Endothelial cell (in vitro differentiated cells): ENCODE measurements at regions not wholly inside any gene's neighbourhood (a gene's known extent, or its start where the extent isn't known, plus 50 kb on each side); places are given as distances from the start of the nearest gene placed in this dataset.

ENCODE experiments used
- DNase-seq: peaks from one replicate; pipeline ENCODE4 v3.0.0; 2021; ENCODE audit warnings: low spot score
- H3K27ac Mint-ChIP-seq: one replicate; pipeline ENCODE4 v1.8.0; 2021; ENCODE audit warnings: mixed read lengths, inconsistent platforms; ENCODE audit not compliant: unreplicated experiment
- H3K27me3 Mint-ChIP-seq: one replicate; pipeline ENCODE4 v1.8.0; 2021; ENCODE audit warnings: mild to moderate bottlenecking, moderate library complexity, mixed read lengths, inconsistent platforms; ENCODE audit not compliant: unreplicated experiment
- H3K36me3 Mint-ChIP-seq: one replicate; pipeline ENCODE4 v1.8.0; 2021; ENCODE audit warnings: mild to moderate bottlenecking, low read depth, mixed read lengths, inconsistent platforms; ENCODE audit not compliant: unreplicated experiment
- H3K4me1 Mint-ChIP-seq: one replicate; pipeline ENCODE4 v1.8.0; 2021; ENCODE audit warnings: mild to moderate bottlenecking, mixed read lengths, inconsistent platforms; ENCODE audit not compliant: unreplicated experiment
- H3K4me3 Mint-ChIP-seq: one replicate; pipeline ENCODE4 v1.8.0; 2021; ENCODE audit warnings: mild to moderate bottlenecking, mixed read lengths, inconsistent platforms; ENCODE audit not compliant: unreplicated experiment
- H3K9me3 Mint-ChIP-seq: one replicate; pipeline ENCODE4 v1.8.0; 2021; ENCODE audit warnings: mixed read lengths, inconsistent platforms; ENCODE audit not compliant: unreplicated experiment
- CTCF ChIP-seq: fragments of 200-600 bp; sonication (generic); IDR thresholded peaks from one replicate; pipeline ENCODE4 v1.5.0; 2021; ENCODE audit warnings: antibody characterized with exemption; ENCODE audit not compliant: unreplicated experiment

- Mint-ChIP-seq H3K4me1 (no peaks in the 10 kb centered on the region), H3K27me3 (peaks cover 9% of the 10 kb centered on the region), H3K4me3 (no peak overlapping the region), H3K9me3 (no peaks in the 10 kb centered on the region), H3K27ac (no peak overlapping the region), H3K36me3 (no peaks in the 10 kb centered on the region)
- DNase-seq: no peak
- no peak for TF ChIP-seq CTCF
Observed at GRCh38 chr5:6176102-6176693, 202.1 kb downstream of the MED10 start.

GRCh38 chr5:6175172-6175854 is 203.0 kb downstream of the MED10 start:
- Mint-ChIP-seq H3K4me1 (no peaks in the 10 kb centered on the region), H3K4me3 (no peak overlapping the region), H3K27ac (no peak overlapping the region), H3K9me3 (no peaks in the 10 kb centered on the region), H3K36me3 (no peaks in the 10 kb centered on the region), H3K27me3 (peaks cover 6% of the 10 kb centered on the region)
- DNase-seq: no peak
- TF ChIP-seq CTCF: no peak

- no peaks in the 10 kb centered on the region for H3K4me1 Mint-ChIP-seq
- no peak for TF ChIP-seq CTCF
- no peak for DNase-seq
- H3K27ac Mint-ChIP-seq: no peak overlapping the region
- H3K36me3 Mint-ChIP-seq: no peaks in the 10 kb centered on the region
- no peak overlapping the region for H3K4me3 Mint-ChIP-seq
- H3K27me3 Mint-ChIP-seq: no peaks in the 10 kb centered on the region
- H3K9me3 Mint-ChIP-seq: no peaks in the 10 kb centered on the region
Observed at GRCh38 chr5:6169660-6170059, 208.7 kb downstream of the MED10 start.

GRCh38 chr5:6166698-6167394 is 211.5 kb downstream of the MED10 start:
- no peak for DNase-seq
- no peaks in the 10 kb centered on the region for H3K27me3 Mint-ChIP-seq
- TF ChIP-seq CTCF: no peak
- no peak overlapping the region for H3K4me3 Mint-ChIP-seq
- no peaks in the 10 kb centered on the region for H3K9me3 Mint-ChIP-seq
- no peak overlapping the region for H3K27ac Mint-ChIP-seq
- no peaks in the 10 kb centered on the region for H3K36me3 Mint-ChIP-seq
- H3K4me1 Mint-ChIP-seq: no peaks in the 10 kb centered on the region

GRCh38 chr5:6163913-6164312 is 214.4 kb downstream of the MED10 start:
- Mint-ChIP-seq H3K9me3 (no peaks in the 10 kb centered on the region), H3K27ac (no peak overlapping the region), H3K4me3 (no peak overlapping the region), H3K4me1 (no peaks in the 10 kb centered on the region), H3K36me3 (no peaks in the 10 kb centered on the region), H3K27me3 (no peaks in the 10 kb centered on the region)
- no peak for TF ChIP-seq CTCF
- DNase-seq: no peak
